Hepatocyte (in vitro differentiated cells): ENCODE measurements at regions not wholly inside any gene's neighbourhood (a gene's known extent, or its start where the extent isn't known, plus 50 kb on each side); places are given as distances from the start of the nearest gene placed in this dataset.

ENCODE experiments used
- EZH2 ChIP-seq: fragments of 200-600 bp; sonication (generic); IDR thresholded peaks from 2 replicates; pipeline ENCODE4 v1.6.1; 2016; ENCODE audit warnings: antibody characterized with exemption, mild to moderate bottlenecking, borderline replicate concordance
- EZH2phosphoT487 ChIP-seq: fragments of 200-600 bp; sonication (generic); IDR thresholded peaks from one replicate; pipeline ENCODE4 v1.6.1; 2018; ENCODE audit warnings: antibody characterized with exemption, mild to moderate bottlenecking, low read depth, moderate library complexity; ENCODE audit not compliant: unreplicated experiment, severe bottlenecking
- TF ChIP-seq, protein P1 (sequence below): fragments of 200-600 bp; sonication (generic); IDR thresholded peaks from 2 replicates; pipeline ENCODE4 v1.5.1; 2016; ENCODE audit warnings: antibody characterized with exemption, mild to moderate bottlenecking; ENCODE audit not compliant: poor library complexity

DNA sequence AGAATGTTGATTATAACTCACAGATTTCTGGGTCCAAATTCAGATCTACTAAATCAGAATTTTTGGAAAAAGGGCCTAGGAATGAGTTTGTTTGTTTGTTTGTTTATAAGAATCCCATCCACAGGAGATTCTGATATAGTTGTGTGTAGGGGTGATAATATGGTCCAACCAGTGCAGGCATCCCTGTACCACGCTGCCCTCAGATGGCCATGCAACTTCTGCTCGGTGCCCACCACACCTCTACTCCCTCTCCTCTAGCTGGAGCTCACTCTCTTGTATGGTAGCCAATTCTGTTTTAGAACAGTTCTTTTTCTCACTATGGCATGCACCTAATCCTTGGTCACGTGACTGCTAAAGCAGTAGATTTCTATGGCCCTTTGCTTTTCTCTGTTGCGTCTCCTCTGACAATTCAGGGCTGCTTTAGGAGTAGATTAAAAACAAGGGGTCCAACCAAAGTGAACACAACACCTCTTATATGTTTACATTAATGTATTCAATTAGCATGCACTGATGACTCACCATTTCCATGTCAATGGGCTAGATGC, 103.3 kb upstream of the KCNA4 start:
- TF ChIP-seq, protein P1, sequence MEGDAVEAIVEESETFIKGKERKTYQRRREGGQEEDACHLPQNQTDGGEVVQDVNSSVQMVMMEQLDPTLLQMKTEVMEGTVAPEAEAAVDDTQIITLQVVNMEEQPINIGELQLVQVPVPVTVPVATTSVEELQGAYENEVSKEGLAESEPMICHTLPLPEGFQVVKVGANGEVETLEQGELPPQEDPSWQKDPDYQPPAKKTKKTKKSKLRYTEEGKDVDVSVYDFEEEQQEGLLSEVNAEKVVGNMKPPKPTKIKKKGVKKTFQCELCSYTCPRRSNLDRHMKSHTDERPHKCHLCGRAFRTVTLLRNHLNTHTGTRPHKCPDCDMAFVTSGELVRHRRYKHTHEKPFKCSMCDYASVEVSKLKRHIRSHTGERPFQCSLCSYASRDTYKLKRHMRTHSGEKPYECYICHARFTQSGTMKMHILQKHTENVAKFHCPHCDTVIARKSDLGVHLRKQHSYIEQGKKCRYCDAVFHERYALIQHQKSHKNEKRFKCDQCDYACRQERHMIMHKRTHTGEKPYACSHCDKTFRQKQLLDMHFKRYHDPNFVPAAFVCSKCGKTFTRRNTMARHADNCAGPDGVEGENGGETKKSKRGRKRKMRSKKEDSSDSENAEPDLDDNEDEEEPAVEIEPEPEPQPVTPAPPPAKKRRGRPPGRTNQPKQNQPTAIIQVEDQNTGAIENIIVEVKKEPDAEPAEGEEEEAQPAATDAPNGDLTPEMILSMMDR, result no peak
- no peak for TF ChIP-seq EZH2phosphoT487
- TF ChIP-seq EZH2, result no peak
